NT2/D1 (cell line): ENCODE measurements at regions not wholly inside any gene's neighbourhood (a gene's known extent, or its start where the extent isn't known, plus 50 kb on each side); places are given as distances from the start of the nearest gene placed in this dataset.

Experiments used
- DNase-seq: peaks from one replicate; pipeline ENCODE4 v3.0.0-alpha.2; 2011; ENCODE audit warnings: low read depth, low spot score
- H3K27me3 ChIP-seq: 2 replicates; pipeline ENCODE4 v1.6.0; 2011; ENCODE audit warnings: mild to moderate bottlenecking; ENCODE audit not compliant: insufficient read length, insufficient read depth
- H3K36me3 ChIP-seq: 2 replicates; pipeline ENCODE4 v1.6.1; 2011; ENCODE audit warnings: mild to moderate bottlenecking, low read length, mixed read lengths; ENCODE audit not compliant: insufficient read depth, insufficient read length
- H3K4me1 ChIP-seq: 2 replicates; pipeline ENCODE4 v1.5.1; 2011; ENCODE audit not compliant: insufficient read depth, insufficient read length
- H3K4me3 ChIP-seq: 2 replicates; pipeline ENCODE4 v1.5.1; 2011; ENCODE audit warnings: low read depth; ENCODE audit not compliant: insufficient read length
- H3K9ac ChIP-seq: 2 replicates; pipeline ENCODE4 v1.6.0; 2011; ENCODE audit warnings: low read depth; ENCODE audit not compliant: insufficient read length
- H3K9me3 ChIP-seq: 2 replicates; pipeline ENCODE4 v1.5.1; 2011; ENCODE audit warnings: mild to moderate bottlenecking, low read length; ENCODE audit not compliant: insufficient read depth
- SUZ12 ChIP-seq: IDR thresholded peaks from 2 replicates; pipeline ENCODE4 v1.6.1; 2011; ENCODE audit not compliant: insufficient read length, insufficient read depth; ENCODE audit errors: extremely low read depth
- YY1 ChIP-seq: IDR thresholded peaks from 2 replicates; pipeline ENCODE4 v1.6.1; 2011; ENCODE audit not compliant: insufficient read length, insufficient read depth
- ZNF274 ChIP-seq: IDR thresholded peaks from 2 replicates; pipeline ENCODE4 v1.6.1; 2011; ENCODE audit warnings: mild to moderate bottlenecking, low read depth, low read length

DNA sequence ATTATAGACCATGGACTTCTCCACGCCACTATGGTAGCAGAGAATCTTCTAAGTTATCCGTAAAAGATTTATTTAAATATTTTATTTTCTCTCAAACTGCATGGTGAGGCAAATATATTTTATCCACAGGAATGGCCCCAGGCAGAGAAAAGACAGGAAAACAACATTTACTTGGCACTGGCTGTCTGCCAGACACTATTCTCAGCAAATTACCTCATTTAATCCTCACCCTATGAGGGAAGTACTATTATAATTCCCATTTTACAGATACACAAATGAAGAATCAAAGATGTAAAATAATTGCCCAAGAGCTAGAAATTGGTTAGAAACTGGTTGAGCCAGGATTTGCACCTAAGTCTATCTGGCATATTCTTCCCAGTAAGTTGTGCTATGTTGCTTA, 361.4 kb upstream of the IL12A start:
- Histone ChIP-seq H3K4me3 (no peak overlapping the region), H3K27me3 (no peaks in the 10 kb centered on the region), H3K4me1 (no peaks in the 10 kb centered on the region), H3K9me3 (no peaks in the 10 kb centered on the region), H3K9ac (no peak overlapping the region), H3K36me3 (no peaks in the 10 kb centered on the region)
- TF ChIP-seq ZNF274 (no peak), YY1 (no peak), SUZ12 (no peak)
- no peak for DNase-seq

DNA sequence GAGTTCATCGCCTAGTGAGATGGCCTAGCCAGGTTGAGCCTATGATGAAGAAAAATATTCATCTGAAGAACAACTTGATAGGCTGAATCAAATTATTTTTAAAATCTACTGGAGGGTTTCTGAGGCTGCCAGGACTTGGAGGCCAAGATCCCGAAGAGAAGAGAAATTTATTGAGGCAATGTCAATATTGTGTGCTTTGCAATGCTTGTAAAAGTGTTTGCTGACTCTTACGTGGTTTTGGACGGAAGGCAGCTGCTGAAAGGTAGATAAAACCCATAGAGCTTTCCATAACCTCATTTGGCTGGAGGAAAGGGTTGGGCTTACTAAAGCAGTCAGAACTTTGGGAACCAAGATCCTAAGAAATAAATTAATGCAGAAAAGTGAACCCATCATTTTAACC, 361.0 kb upstream of the IL12A start:
- Histone ChIP-seq H3K9ac (no peak overlapping the region), H3K9me3 (no peaks in the 10 kb centered on the region), H3K4me3 (no peak overlapping the region), H3K36me3 (no peaks in the 10 kb centered on the region), H3K4me1 (peaks cover 2% of the 10 kb centered on the region), H3K27me3 (no peaks in the 10 kb centered on the region)
- no peak for TF ChIP-seq ZNF274
- TF ChIP-seq SUZ12 = no peak
- TF ChIP-seq YY1 = no peak
- DNase-seq = no peak

DNA sequence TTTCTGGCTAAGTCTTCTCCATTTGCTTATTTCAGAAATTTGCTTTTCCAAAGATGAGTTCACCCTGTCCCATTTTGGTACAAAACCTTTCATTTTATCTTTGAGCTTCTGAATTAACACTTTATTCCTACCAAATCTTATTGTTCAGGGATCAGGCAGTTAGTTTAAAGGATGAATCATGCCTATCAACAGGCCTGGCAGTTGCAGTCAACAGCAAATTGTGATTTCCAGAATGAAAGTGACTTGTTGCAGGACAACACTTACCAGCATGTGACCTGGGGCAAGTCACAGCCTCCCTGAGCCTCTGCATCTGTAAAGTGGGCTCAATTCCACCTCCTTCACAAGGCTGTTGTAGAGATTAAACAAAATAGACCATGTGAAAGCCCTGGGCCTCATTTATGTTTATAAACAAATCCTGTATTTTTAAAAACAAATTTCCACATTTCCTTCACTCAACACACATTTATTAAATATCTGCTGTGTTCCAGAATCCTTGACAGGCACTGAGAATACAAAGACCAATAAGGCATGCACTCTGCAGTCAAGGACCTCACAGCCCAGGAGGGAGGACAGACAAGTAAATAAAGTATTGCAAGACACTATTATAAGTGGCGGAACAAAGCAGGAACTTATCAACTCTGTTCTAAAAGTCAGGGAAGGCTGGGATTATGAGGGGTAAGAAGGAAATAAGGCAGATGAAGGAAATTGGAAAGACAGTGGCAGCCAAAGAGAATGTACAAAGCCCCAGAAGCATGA, 359.1 kb upstream of the IL12A start:
- DNase-seq = no peak
- Histone ChIP-seq H3K36me3 (no peaks in the 10 kb centered on the region), H3K27me3 (no peaks in the 10 kb centered on the region), H3K4me1 (peaks cover 2% of the 10 kb centered on the region), H3K9me3 (no peaks in the 10 kb centered on the region), H3K9ac (no peak overlapping the region), H3K4me3 (no peak overlapping the region)
- no peak for TF ChIP-seq ZNF274
- no peak for TF ChIP-seq SUZ12
- no peak for TF ChIP-seq YY1

DNA sequence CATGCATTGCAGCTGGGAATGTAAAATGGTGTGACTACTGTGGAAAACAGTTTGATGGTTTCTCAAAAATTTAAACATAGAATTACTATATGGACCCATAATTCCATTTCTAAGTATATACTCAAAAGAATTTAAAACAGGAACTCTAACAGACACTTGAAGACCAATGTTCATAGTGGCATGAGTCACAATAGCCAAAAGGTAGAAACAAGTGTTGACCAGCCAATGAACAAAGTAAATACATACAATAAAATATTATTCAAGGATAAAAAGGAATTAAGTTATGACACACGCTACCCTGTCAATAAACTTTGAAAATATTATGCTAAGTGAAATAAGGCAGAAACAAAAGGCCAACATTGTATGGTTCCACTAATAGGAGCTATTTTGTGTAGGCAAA, 357.4 kb upstream of the IL12A start:
- H3K4me3 ChIP-seq = no peak overlapping the region
- H3K27me3 ChIP-seq = no peaks in the 10 kb centered on the region
- no peaks in the 10 kb centered on the region for H3K9me3 ChIP-seq
- TF ChIP-seq YY1 = no peak
- no peaks in the 10 kb centered on the region for H3K36me3 ChIP-seq
- peaks cover 4% of the 10 kb centered on the region for H3K4me1 ChIP-seq
- H3K9ac ChIP-seq = no peak overlapping the region
- no peak for DNase-seq

DNA sequence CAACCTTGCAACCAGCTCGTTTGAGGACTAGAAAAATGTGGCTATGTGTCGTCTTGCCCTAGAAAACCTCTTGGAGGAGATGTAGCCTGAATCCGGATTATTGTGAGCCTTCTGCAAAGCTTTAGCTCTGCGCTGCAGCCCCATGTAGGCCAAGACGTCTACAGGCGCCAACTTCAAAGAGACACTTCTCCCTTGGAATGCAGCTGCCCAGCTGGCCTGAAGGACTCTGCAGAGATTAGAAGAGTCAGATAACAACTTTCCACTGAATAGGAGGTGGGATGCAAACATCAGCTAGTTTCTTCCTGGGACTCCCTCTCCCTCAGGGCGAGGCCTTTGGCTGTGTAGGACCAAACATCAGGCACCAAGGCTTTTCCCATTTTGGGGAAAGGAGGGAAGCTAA, 356.5 kb upstream of the IL12A start:
- Histone ChIP-seq H3K36me3 (no peaks in the 10 kb centered on the region), H3K9me3 (no peaks in the 10 kb centered on the region), H3K27me3 (no peaks in the 10 kb centered on the region), H3K9ac (no peak overlapping the region), H3K4me3 (no peak overlapping the region), H3K4me1 (peaks cover 4% of the 10 kb centered on the region)
- DNase-seq = no peak
- no peak for TF ChIP-seq YY1
- no peak for TF ChIP-seq SUZ12
- TF ChIP-seq ZNF274 = no peak

DNA sequence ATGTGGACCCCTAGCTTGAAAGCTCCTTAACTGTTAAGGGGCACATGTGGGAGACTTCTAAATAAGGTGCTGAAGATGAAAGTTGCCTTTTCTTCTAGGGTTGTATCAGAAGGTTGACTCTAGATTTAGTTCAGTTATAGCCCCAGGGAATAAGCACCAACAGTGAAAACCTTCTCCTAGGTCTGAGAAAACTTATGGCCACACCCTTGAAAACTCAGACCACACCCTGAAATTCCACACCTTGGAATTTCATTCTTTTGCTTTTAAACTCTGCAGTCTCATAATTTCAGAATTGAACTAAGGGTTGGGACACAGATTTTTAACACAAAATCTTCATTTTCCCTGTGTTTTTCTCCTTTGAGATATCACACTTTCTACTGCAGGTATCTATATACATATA, 355.8 kb upstream of the IL12A start:
- Histone ChIP-seq H3K36me3 (no peaks in the 10 kb centered on the region), H3K9me3 (no peaks in the 10 kb centered on the region), H3K27me3 (no peaks in the 10 kb centered on the region), H3K4me3 (no peak overlapping the region), H3K4me1 (peaks cover 4% of the 10 kb centered on the region), H3K9ac (no peak overlapping the region)
- no peak for TF ChIP-seq SUZ12
- TF ChIP-seq ZNF274 = no peak
- no peak for TF ChIP-seq YY1
- DNase-seq = no peak

DNA sequence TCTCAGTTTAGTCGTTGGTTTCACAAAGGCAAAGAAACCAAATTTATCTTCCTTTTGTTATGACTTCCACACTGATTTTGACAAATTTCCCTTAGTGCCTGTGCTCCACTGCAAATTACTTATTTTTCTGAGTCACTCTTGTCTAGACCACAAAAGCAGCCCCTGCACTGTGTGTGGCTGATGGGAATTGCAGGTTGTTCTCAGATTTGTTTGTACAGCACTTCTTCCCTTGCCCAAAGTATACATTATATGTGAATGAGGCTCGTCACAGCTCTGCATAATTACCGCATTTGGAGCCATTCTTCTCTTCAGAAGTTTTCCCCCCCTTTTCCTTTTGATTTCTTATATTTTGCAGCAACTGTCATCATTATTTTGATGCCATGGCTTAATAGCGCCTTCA, 354.2 kb upstream of the IL12A start:
- Histone ChIP-seq H3K4me3 (no peak overlapping the region), H3K4me1 (peaks cover 4% of the 10 kb centered on the region), H3K9ac (no peak overlapping the region), H3K9me3 (no peaks in the 10 kb centered on the region), H3K36me3 (no peaks in the 10 kb centered on the region), H3K27me3 (no peaks in the 10 kb centered on the region)
- DNase-seq = no peak
- TF ChIP-seq ZNF274 = no peak
- no peak for TF ChIP-seq SUZ12
- TF ChIP-seq YY1 = no peak

DNA sequence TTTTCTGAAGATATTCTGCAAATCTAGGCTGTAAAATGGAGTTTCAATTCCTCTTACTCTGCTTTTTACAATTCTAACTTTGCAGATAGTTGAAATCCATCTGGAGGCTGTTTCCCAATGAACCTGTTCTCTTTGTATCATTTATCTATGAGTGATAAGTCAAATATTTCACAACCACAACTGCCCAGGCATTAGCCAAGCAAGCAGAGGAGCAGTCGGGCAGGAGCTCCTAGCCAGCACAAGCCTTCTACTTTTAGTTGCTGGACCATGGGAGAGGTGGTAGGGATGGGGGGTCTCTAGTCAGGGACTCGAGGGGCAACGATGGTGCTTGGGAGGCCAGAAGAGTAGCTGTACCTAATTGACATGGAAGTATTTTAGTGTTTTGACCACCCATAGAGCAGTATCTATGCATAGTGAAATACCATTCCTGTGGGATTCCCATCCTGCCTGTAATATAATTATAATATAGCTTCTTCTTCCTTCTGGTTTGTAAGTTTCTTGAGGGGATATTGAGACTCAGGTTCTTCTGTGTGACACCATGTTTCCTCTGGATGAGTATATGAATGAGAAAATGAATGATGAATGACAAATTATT, 353.5 kb upstream of the IL12A start:
- Histone ChIP-seq H3K9ac (no peak overlapping the region), H3K4me3 (no peak overlapping the region), H3K36me3 (no peaks in the 10 kb centered on the region), H3K9me3 (no peaks in the 10 kb centered on the region), H3K4me1 (peaks cover 4% of the 10 kb centered on the region), H3K27me3 (no peaks in the 10 kb centered on the region)
- TF ChIP-seq SUZ12 (no peak), ZNF274 (no peak), YY1 (no peak)
- DNase-seq = no peak
